ENCODE measurements at regions not wholly inside any gene's neighbourhood (a gene's known extent, or its start where the extent isn't known, plus 50 kb on each side); places are given as distances from the start of the nearest gene placed in this dataset.
"Not testable (repeated sequence)": the region's sequence is repeated elsewhere in the genome, so short reads cannot be mapped to it uniquely, and the experiment has no call there.

- 93% methylated on average over 4 of the region's 4 CpGs for WGBS
- Histone ChIP-seq H3K27me3 (ENCODE audit: control insufficient read depth in 4 of 4, insufficient read depth in 4 of 4, low read length in 3 of 4) (no peaks in the 10 kb centered on the region), H3K4me1 (ENCODE audit: control insufficient read depth in 4 of 4, insufficient read depth in 4 of 4, low read length in 3 of 4) (no peaks in the 10 kb centered on the region), H3K9ac (ENCODE audit: low read depth in 1 of 2, low read length in 2 of 2) (no peak overlapping the region), H3K9me3 (ENCODE audit: control insufficient read depth in 4 of 4, low read length in 3 of 4) (peaks cover 0 to 3% (median 0%) of the 10 kb centered on the region in 4 donors), H3K36me3 (ENCODE audit: control insufficient read depth in 4 of 4, insufficient read depth in 3 of 4, low read depth in 1 of 4, low read length in 3 of 4) (no peaks in the 10 kb centered on the region), H3K27ac (ENCODE audit: low read depth in 1 of 2, low read length in 2 of 2) (no peak overlapping the region), H3K4me3 (ENCODE audit: low read depth in 1 of 3, low read length in 3 of 3) (no peak overlapping the region)
- TF ChIP-seq, protein P1, sequence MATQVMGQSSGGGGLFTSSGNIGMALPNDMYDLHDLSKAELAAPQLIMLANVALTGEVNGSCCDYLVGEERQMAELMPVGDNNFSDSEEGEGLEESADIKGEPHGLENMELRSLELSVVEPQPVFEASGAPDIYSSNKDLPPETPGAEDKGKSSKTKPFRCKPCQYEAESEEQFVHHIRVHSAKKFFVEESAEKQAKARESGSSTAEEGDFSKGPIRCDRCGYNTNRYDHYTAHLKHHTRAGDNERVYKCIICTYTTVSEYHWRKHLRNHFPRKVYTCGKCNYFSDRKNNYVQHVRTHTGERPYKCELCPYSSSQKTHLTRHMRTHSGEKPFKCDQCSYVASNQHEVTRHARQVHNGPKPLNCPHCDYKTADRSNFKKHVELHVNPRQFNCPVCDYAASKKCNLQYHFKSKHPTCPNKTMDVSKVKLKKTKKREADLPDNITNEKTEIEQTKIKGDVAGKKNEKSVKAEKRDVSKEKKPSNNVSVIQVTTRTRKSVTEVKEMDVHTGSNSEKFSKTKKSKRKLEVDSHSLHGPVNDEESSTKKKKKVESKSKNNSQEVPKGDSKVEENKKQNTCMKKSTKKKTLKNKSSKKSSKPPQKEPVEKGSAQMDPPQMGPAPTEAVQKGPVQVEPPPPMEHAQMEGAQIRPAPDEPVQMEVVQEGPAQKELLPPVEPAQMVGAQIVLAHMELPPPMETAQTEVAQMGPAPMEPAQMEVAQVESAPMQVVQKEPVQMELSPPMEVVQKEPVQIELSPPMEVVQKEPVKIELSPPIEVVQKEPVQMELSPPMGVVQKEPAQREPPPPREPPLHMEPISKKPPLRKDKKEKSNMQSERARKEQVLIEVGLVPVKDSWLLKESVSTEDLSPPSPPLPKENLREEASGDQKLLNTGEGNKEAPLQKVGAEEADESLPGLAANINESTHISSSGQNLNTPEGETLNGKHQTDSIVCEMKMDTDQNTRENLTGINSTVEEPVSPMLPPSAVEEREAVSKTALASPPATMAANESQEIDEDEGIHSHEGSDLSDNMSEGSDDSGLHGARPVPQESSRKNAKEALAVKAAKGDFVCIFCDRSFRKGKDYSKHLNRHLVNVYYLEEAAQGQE (IDR thresholded peaks at IDR 0.05): no peak
- TF ChIP-seq TAF1 (conservative IDR thresholded peaks at IDR 0.05) (no peak), ATF3 (IDR thresholded peaks at IDR 0.05) (no peak), FOXA1 (IDR thresholded peaks at IDR 0.05) (no peak), SP1 (IDR thresholded peaks at IDR 0.05) (no peak), HNF4G (IDR thresholded peaks at IDR 0.05) (no peak), FOXA2 (IDR thresholded peaks at IDR 0.05) (no peak), YY1 (IDR thresholded peaks at IDR 0.05) (no peak)
- no peak for DNase-seq (ENCODE audit: low spot score)
These were observed 619.6 kb upstream of the AUTS2 start for GRCh38 chr7:68978710-68979109.

DNA sequence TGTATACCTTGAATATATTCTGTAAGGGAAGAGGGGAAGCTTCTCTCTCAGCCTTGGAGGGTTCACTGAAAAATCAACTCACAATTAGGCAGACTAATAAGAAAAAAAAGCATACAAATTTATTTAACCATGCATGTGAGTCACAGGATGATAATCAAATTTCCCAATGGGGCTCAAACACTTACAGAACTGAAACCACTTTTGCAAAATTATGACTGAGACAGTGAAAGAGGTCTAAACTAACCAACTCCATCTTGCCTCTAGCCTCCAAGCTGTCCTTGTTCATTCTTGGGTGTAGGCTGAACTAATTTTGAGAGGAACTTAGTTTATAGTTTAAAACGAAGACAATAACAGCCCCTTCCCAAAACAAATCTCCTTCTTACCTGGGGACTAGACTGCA is 618.3 kb upstream of the AUTS2 start:
- WGBS: 39% methylated on average over 1 of the region's 1 CpG
- DNase-seq (ENCODE audit: low spot score): no peak
- Histone ChIP-seq H3K27ac (ENCODE audit: low read depth in 1 of 2, low read length in 2 of 2) (no peak overlapping the region), H3K4me1 (ENCODE audit: control insufficient read depth in 4 of 4, insufficient read depth in 4 of 4, low read length in 3 of 4) (no peaks in the 10 kb centered on the region), H3K36me3 (ENCODE audit: control insufficient read depth in 4 of 4, insufficient read depth in 3 of 4, low read depth in 1 of 4, low read length in 3 of 4) (no peaks in the 10 kb centered on the region), H3K4me3 (ENCODE audit: low read depth in 1 of 3, low read length in 3 of 3) (no peak overlapping the region), H3K9me3 (ENCODE audit: control insufficient read depth in 4 of 4, low read length in 3 of 4) (peaks cover 0 to 3% (median 0%) of the 10 kb centered on the region in 4 donors), H3K9ac (ENCODE audit: low read depth in 1 of 2, low read length in 2 of 2) (no peak overlapping the region), H3K27me3 (ENCODE audit: control insufficient read depth in 4 of 4, insufficient read depth in 4 of 4, low read length in 3 of 4) (no peaks in the 10 kb centered on the region)
- TF ChIP-seq ATF3 (IDR thresholded peaks at IDR 0.05) (no peak), RXRA (IDR thresholded peaks at IDR 0.05) (no peak), SP1 (IDR thresholded peaks at IDR 0.05) (no peak), FOXA2 (IDR thresholded peaks at IDR 0.05) (no peak), HNF4A (conservative IDR thresholded peaks at IDR 0.05) (no peak), NR2F2 (IDR thresholded peaks at IDR 0.05) (no peak), JUND (IDR thresholded peaks at IDR 0.05) (no peak), FOXA1 (IDR thresholded peaks at IDR 0.05) (no peak), TAF1 (conservative IDR thresholded peaks at IDR 0.05) (no peak), EGR1 (IDR thresholded peaks at IDR 0.05; ENCODE audit: low read depth in 2 of 2) (no peak), RAD21 (IDR thresholded peaks at IDR 0.05) (no peak)
- TF ChIP-seq, protein P2, sequence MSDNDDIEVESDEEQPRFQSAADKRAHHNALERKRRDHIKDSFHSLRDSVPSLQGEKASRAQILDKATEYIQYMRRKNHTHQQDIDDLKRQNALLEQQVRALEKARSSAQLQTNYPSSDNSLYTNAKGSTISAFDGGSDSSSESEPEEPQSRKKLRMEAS (IDR thresholded peaks at IDR 0.05): no peak
- TF ChIP-seq, protein P3, sequence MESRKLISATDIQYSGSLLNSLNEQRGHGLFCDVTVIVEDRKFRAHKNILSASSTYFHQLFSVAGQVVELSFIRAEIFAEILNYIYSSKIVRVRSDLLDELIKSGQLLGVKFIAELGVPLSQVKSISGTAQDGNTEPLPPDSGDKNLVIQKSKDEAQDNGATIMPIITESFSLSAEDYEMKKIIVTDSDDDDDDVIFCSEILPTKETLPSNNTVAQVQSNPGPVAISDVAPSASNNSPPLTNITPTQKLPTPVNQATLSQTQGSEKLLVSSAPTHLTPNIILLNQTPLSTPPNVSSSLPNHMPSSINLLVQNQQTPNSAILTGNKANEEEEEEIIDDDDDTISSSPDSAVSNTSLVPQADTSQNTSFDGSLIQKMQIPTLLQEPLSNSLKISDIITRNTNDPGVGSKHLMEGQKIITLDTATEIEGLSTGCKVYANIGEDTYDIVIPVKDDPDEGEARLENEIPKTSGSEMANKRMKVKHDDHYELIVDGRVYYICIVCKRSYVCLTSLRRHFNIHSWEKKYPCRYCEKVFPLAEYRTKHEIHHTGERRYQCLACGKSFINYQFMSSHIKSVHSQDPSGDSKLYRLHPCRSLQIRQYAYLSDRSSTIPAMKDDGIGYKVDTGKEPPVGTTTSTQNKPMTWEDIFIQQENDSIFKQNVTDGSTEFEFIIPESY (IDR thresholded peaks at IDR 0.05): no peak
- TF ChIP-seq, protein P4, sequence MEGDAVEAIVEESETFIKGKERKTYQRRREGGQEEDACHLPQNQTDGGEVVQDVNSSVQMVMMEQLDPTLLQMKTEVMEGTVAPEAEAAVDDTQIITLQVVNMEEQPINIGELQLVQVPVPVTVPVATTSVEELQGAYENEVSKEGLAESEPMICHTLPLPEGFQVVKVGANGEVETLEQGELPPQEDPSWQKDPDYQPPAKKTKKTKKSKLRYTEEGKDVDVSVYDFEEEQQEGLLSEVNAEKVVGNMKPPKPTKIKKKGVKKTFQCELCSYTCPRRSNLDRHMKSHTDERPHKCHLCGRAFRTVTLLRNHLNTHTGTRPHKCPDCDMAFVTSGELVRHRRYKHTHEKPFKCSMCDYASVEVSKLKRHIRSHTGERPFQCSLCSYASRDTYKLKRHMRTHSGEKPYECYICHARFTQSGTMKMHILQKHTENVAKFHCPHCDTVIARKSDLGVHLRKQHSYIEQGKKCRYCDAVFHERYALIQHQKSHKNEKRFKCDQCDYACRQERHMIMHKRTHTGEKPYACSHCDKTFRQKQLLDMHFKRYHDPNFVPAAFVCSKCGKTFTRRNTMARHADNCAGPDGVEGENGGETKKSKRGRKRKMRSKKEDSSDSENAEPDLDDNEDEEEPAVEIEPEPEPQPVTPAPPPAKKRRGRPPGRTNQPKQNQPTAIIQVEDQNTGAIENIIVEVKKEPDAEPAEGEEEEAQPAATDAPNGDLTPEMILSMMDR (IDR thresholded peaks at IDR 0.05; ENCODE audit: low read depth, low read length, missing input control): no peak

DNA sequence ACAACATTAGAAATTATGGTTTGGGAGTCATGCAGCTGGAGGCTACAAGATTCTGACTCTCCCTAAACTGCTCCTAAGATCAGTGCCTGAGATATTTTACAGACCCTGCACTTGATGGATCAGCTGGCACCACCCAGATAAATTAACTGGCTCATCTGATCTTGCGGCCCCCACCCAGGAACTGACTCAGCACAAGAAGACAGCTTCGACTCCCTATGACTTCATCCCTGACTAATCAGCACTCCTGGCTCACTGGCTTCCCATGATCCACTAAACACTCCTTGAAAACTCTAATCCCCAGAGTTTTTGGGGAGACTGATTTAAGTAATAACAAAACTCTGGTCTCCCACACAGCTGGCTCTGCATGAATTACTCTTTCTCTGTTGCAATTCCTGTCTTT is 617.8 kb upstream of the AUTS2 start:
- H3K27me3 ChIP-seq (ENCODE audit: control insufficient read depth in 4 of 4, insufficient read depth in 4 of 4, low read length in 3 of 4); H3K27ac ChIP-seq (ENCODE audit: low read depth in 1 of 2, low read length in 2 of 2); DNase-seq (ENCODE audit: low spot score); H3K4me3 ChIP-seq (ENCODE audit: low read depth in 1 of 3, low read length in 3 of 3); H3K36me3 ChIP-seq (ENCODE audit: control insufficient read depth in 4 of 4, insufficient read depth in 3 of 4, low read depth in 1 of 4, low read length in 3 of 4); H3K9me3 ChIP-seq (ENCODE audit: control insufficient read depth in 4 of 4, low read length in 3 of 4); H3K4me1 ChIP-seq (ENCODE audit: control insufficient read depth in 4 of 4, insufficient read depth in 4 of 4, low read length in 3 of 4); H3K9ac ChIP-seq (ENCODE audit: low read depth in 1 of 2, low read length in 2 of 2): not testable (repeated sequence)
- WGBS: 67% methylated on average over 2 of the region's 2 CpGs
